ENCODE measurements at regions not wholly inside any gene's neighbourhood (a gene's known extent, or its start where the extent isn't known, plus 50 kb on each side); places are given as distances from the start of the nearest gene placed in this dataset.
"Not testable (repeated sequence)": the region's sequence is repeated elsewhere in the genome, so short reads cannot be mapped to it uniquely, and the experiment has no call there.

- DNase-seq = no peak
These were observed 275.8 kb downstream of the MIAT start for GRCh38 chr22:26933105-26933590.

DNA sequence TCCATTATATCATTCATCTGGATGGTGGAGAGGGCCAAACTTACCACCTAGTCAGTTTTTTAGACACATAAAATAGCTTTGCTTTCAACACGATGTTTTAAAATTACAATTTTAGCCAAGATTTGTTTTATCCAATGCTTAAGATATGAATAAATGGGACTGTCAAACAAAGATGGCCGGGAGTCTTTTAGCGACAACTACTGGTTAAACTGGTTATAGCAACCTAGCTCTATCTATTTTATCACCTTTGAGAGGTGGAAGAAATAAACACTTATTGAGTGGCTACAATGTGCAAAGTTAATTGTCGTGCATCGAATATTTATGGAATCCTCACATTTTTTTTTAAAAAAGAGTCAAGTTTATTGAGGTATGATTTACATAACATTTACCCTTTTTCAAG lies 279.8 kb downstream of the MIAT start:
- no peak for DNase-seq

DNA sequence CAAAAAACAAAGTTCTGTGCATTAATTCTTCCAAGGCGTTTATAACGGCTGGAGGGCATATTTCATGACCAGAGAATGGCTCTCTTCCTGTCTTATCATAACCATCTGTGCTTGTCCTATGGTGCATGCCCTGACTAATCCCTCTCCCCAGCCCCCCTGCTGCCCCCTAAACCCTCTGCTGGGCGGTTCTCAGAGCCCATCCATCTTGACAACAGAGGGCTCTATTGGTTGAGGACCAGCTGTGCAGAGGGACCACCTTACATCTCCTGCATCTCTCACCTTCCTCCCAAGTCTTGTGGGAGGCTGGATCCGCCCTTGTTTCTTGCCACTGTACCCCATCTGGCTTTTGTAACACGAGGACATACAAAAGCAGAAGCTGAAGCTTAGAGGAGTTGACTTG lies 282.1 kb downstream of the MIAT start:
- no peak for DNase-seq

DNA sequence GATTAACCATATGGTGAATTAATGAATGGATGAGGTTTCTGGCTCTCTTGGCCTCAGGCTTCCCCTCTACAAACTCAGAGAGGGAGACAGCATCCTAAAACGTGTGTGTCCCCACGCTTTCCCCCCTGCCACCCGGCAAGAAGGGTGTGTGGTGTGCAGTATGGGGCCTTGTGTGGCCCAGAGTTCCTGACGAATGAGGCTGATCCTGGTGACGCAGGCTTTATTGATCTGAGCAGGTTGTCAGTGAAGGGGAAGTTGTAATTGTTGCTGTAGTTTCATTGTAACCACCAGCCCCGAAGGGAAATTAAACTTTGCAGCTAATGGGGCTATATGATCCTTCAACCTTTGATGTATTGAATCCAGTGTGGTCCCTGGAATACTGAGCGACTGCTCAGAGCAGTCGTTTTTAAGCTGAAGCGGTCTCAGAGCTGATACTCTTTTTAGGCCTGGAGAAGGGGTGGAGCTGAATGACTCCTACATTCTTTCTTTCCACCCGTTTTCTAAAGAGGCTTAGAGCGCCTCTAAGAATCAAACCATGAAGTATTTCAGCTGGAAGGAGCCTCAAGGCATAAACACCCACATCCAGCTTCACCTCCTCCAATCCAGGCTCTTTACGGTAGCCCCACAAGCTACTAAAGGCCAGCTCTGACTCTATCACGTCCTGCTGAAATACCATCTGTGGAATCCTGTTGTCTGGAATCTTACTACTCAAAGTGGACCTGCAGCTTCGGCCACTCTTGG lies 284.7 kb downstream of the MIAT start:
- DNase-seq = no peak

- no peak for DNase-seq
These were observed 285.2 kb downstream of the MIAT start for GRCh38 chr22:26942637-26942957.

GRCh38 chr22:26945565-26945964 lies 288.2 kb downstream of the MIAT start:
- no peak for DNase-seq

DNA sequence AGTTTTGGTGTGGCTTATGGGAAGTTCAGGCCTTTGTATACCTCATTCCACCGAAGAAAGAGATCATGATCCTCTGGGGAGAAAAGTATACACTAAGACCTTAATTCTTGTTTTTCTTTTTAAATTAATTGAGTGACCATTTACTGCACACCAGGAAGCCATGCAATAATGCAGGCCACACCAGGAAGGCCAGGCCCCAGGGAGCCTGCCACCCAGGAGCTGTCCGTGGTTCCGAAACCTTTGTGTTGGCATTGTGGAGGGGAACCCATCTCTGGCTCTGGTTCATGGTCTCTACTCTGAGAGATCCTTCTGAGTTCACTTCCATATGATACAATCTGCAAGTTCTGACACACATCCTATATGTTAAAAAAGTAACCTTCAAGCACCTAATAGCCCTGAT lies 291.8 kb downstream of the MIAT start:
- no peak for DNase-seq

DNA sequence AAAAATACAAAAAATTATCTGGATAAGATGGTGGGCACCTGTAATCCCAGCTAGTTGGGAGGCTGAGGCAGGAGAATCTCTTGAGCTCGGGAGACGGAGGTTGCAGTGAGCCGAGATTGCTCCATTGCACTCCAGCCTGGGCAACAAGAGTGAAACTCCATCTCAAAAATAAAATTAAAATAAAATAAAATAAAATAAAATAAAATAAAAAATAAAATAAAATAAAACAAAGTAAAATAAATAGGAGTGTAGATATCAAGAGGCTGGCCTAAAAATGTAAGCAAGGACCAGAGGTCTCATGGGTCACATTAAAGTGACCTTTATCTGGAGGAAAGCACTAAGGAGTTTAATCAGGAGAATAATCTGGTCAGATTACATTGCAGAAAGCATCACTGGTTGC lies 293.8 kb downstream of the MIAT start:
- DNase-seq = not testable (repeated sequence)

DNA sequence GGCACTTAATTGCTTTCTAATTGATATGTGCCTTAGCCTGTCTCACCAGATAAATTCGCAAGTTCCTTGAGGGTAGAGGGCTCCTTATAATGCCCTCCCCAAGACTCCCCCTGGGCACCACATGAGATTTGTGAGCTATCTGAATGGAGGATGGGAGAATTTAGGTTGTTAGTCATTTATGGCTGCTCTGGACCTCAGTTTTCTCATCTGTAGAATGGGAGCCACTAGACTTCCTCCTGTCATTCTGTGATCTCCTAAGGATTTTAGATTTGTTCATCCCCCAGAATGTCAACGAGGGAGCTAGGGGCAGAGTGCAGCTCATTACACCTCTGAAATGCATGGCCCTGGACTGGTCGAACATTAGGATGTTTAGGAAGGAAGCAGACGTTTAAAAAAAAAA lies 294.6 kb downstream of the MIAT start:
- no peak for DNase-seq

DNA sequence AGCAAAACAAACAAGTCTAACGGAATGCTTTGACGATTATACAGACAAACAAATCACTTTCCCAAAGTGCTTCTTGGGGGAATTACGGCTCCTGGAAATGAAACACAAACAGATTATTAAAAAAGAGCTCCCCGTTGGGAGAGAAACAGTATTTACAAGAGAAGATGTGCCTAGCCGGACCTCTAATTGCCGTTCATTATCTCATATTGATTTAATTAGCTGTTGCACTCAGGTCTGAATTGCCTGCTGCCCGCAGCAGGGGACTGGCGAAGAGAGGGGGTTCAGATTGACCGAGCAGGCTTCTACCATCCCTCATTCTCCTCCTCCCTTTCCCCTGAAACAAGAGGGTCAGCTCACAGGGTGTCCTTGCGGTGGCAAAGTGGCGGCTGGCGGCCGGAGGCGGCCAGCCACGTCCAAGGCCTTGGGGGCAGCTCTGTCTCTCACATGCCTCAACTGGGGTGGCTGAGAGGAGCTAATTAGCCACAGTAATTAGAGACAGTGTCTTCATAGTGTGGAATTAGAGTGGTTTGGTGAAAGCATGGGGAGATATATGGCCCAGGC lies 295.1 kb downstream of the MIAT start:
- DNase-seq = no peak

DNA sequence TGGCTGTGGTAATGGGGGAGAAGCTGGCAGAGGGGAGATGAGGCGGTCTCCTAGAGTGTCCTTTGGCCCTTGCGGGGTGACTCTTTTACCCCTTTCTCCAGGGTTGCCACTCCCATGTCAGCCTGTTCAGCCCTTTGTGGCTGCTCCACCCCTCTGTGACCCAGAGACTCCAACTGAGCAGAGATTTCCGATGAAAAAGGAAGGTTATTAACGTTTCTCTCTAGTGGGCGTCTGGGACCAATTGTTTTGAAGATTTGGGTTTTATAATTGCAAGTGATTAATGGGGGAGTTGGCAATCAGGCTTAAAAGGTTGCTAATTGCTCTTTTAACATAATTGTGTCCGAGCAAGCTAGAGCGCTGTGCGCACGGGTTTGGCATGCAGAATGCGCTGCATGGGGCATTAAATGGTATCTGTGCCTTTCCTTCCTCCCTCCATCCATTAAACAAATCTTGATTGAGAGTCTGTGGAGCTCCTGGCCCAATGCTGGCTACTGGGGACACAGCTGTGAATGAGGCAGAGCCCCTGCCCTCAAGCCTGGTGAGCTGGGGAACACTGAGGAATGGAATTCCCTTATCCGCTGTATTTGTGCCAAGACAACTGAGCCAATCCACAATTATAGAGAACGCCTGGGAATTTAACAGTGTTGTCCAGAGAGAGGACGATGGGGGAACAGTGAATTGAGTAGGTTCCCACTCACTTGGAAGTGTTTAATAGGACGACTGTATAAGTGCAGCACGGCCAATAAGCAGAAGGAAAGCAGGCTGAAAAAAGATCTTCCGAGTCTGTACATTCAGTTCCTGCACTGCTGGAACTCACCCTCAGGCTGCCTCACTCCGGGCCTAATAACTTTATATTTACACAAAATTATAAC lies 295.9 kb downstream of the MIAT start:
- no peak for DNase-seq

DNA sequence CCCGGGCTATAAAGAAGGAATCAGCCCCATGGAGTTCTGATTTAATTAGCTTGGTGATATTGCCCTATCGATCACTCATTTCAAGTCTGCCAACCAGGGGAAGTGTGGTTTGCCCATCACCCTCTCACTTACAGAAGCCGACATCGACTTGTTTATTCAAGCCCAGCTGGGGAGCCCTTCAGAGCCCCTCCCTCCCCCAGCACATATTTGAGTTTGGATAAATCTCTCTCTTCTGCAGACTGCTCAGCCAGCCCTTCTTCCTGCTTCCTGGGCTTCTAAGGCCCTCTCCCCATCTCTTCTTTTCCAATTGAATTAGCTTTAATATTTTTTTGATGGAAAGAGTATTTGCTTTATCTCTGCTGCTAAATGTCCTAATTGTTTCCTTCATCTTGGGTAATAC lies 299.0 kb downstream of the MIAT start:
- DNase-seq = no peak

GRCh38 chr22:26957176-26957575 lies 299.8 kb downstream of the MIAT start:
- no peak for DNase-seq

DNA sequence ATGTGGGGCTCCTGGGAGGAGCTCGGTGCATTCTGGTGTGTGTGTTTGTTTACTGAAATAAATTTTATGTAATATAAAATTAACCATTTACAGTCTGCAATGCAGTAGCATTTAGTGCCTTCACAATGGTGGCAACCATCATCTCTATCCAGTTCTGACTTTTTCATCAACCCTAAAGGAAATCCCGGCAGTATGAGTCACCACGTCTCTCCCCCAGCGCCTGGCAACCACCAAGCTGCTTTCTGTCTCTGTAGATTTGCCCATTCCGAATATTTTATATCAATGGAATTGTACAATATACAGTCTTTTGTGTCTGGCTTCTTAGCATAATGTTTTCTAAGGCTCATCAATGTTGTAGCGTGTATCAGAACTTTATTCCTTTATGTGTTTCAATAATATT lies 300.5 kb downstream of the MIAT start:
- DNase-seq = no peak

DNA sequence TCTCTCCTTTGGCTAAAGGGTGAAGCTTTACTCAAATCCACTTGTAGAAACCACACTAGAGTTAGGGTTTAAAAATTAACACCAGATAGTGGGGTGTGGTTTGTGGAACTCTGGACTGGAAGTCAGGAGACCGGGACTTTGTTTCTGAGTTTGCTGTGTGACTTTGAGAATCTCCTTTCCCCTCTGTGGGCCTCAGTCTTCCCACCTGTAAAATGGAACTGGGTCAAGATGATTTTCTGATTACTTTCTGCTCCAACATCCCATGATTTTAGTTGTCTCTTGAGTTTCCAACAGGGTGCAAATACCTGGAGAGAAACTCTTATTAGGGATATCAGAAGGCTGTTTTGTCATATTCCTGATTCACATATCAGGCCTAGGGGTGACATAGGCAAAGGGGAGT lies 301.0 kb downstream of the MIAT start:
- DNase-seq = no peak

DNA sequence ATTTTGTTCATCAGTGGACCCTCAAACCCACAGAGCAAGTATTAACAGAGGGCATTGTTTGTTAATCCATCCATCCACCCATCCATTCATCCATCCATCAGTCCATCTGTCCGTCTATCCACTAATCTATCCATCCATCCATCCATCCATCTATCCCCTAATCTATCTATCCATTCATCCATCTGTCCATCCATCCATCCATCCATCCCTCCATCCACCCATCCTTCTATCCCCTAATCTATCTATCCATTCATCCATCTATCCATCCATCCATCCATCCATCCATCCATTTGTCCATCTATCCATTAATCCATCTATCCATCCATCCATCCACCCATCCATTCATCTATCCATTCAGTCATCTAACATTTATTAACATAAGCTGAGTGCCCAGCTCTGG lies 307.3 kb downstream of the MIAT start:
- no peak for DNase-seq

GRCh38 chr22:26967282-26967681 lies 309.9 kb downstream of the MIAT start:
- no peak for DNase-seq

DNA sequence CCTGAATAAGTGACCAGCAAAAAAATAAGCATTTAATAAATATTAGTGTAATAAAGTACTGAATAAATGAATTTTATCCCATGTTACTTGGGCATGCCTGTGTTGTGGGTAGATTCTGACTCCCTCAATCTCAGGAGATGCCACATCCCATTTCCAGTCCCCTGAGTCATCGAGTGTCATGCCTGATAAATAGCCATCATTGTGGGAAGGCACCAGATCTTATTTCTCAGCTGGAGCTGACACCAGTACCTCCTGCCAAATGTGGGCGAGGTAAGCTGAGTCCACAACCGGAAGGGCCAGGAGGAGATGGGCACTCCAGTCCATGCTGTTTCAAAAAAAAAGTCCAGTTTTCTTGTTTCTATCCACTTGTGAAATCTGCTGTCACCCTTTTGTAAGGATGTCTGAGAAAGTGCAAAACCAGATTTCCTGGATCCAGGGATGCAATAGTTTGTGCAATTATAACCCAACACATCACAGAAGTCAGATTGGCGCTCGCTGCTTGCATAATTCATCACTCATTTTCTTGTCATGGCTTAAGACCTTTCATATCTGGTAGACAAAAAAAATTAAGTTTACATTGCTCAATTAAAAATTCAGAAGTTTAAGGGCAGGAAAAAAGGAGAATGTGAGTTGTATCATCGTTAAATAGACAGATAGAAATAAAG lies 311.6 kb downstream of the MIAT start:
- no peak for DNase-seq

GRCh38 chr22:26970809-26971394 lies 313.5 kb downstream of the MIAT start:
- DNase-seq = no peak

GRCh38 chr22:26972286-26972685 lies 314.9 kb downstream of the MIAT start:
- no peak for DNase-seq

DNA sequence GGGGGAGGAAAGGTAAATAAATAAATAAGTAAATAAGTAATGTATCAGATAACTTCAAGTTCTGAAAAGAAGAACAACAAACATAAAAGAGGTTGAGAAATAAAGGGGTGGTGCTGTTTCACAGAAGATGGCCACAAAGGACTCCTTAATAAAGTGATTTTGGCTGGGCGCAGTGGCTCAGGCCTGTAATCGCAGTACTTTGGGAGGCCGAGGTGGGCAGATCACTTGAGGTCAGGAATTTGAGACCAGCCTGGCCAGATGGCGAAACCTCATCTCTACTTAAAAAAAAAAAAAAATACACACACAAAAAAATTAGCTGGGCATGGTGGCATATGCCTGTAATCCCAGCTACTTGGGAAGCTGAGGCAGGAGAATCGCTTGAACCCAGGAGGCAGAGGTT lies 315.5 kb downstream of the MIAT start:
- not testable (repeated sequence) for DNase-seq

DNA sequence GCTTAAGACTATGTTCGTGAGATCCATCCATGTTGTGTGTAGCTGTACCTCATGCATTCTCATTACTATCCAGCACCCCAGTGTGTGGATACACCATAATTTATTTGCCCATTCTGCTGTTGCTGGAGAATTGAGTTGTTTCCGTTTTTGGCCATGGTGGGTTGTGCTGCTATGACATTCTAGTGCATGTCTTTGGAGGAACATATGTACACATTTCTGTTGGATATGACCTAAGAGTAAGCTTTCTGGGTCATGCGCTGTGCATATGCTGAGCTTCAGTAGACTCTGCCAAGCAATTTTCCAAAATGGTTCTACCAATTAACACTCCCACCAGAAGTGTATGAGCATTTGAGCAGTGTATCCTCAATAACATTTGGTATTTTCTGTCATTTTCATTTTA lies 316.6 kb downstream of the MIAT start:
- DNase-seq = no peak
